BE2C (cell line): ENCODE measurements at regions not wholly inside any gene's neighbourhood (a gene's known extent, or its start where the extent isn't known, plus 50 kb on each side); places are given as distances from the start of the nearest gene placed in this dataset.

Experiments used
- DNase-seq: peaks from one replicate; pipeline ENCODE4 v3.0.0-alpha.2; 2020
- H3K27me3 ChIP-seq: fragments of 250-450 bp; sonication (Bioruptor Pico); 2 replicates; pipeline ENCODE4 v1.5.1; 2020; ENCODE audit warnings: mild to moderate bottlenecking
- H3K36me3 ChIP-seq: fragments of 250-450 bp; sonication (Bioruptor Pico); 2 replicates; pipeline ENCODE4 v1.5.1; 2020; ENCODE audit warnings: mild to moderate bottlenecking
- H3K4me1 ChIP-seq: fragments of 250-450 bp; sonication (Bioruptor Pico); 2 replicates; pipeline ENCODE4 v1.5.1; 2020
- H3K4me3 ChIP-seq: 2 replicates; pipeline ENCODE4 v1.5.1; 2011; ENCODE audit warnings: low read depth, low read length
- H3K9me3 ChIP-seq: fragments of 250-450 bp; sonication (Bioruptor Pico); 2 replicates; pipeline ENCODE4 v1.5.1; 2020
- TF ChIP-seq, protein P1 (sequence below): IDR thresholded peaks from 2 replicates; pipeline ENCODE4 v1.5.1; 2012; ENCODE audit warnings: mild to moderate bottlenecking, low read depth, low read length

- no peak overlapping the region for H3K4me3 ChIP-seq
- H3K4me1 ChIP-seq = no peaks in the 10 kb centered on the region
- H3K9me3 ChIP-seq = no peaks in the 10 kb centered on the region
- TF ChIP-seq, protein P1, sequence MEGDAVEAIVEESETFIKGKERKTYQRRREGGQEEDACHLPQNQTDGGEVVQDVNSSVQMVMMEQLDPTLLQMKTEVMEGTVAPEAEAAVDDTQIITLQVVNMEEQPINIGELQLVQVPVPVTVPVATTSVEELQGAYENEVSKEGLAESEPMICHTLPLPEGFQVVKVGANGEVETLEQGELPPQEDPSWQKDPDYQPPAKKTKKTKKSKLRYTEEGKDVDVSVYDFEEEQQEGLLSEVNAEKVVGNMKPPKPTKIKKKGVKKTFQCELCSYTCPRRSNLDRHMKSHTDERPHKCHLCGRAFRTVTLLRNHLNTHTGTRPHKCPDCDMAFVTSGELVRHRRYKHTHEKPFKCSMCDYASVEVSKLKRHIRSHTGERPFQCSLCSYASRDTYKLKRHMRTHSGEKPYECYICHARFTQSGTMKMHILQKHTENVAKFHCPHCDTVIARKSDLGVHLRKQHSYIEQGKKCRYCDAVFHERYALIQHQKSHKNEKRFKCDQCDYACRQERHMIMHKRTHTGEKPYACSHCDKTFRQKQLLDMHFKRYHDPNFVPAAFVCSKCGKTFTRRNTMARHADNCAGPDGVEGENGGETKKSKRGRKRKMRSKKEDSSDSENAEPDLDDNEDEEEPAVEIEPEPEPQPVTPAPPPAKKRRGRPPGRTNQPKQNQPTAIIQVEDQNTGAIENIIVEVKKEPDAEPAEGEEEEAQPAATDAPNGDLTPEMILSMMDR = no peak
- no peaks in the 10 kb centered on the region for H3K27me3 ChIP-seq
- no peak for DNase-seq
- H3K36me3 ChIP-seq = no peaks in the 10 kb centered on the region
Observed at GRCh38 chr13:30564489-30564888, 53.2 kb upstream of the USPL1 start.

DNA sequence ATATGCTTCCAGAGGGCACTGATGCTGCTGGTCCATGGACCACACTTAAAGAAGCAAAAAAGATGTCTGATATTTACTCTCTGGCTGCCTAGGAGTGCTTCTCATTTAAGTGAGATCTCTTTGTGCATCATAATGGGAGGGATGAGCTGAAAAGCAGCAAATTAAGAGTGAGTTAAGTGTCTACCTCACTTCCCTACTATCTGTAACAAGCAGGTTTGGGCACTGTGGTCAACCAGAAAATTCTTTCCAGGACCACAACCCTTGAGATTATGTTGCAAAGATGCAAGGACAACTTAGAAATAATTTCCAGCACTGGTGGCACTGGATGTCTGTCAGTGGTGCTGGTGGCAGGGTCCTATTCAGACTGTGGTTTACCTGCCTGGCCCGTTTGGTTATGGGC lies 52.1 kb upstream of the USPL1 start:
- Histone ChIP-seq H3K9me3 (no peaks in the 10 kb centered on the region), H3K27me3 (no peaks in the 10 kb centered on the region), H3K4me3 (no peak overlapping the region), H3K36me3 (no peaks in the 10 kb centered on the region), H3K4me1 (no peaks in the 10 kb centered on the region)
- no peak for DNase-seq
- TF ChIP-seq, protein P1 = no peak

- no peaks in the 10 kb centered on the region for H3K36me3 ChIP-seq
- H3K4me1 ChIP-seq = no peaks in the 10 kb centered on the region
- H3K9me3 ChIP-seq = no peaks in the 10 kb centered on the region
- DNase-seq = no peak
- TF ChIP-seq, protein P1 = no peak
- no peak overlapping the region for H3K4me3 ChIP-seq
- H3K27me3 ChIP-seq = no peaks in the 10 kb centered on the region
Observed at GRCh38 chr13:30567072-30567471, 50.6 kb upstream of the USPL1 start.
